ENCODE measurements at regions not wholly inside any gene's neighbourhood (a gene's known extent, or its start where the extent isn't known, plus 50 kb on each side); places are given as distances from the start of the nearest gene placed in this dataset.

DNA sequence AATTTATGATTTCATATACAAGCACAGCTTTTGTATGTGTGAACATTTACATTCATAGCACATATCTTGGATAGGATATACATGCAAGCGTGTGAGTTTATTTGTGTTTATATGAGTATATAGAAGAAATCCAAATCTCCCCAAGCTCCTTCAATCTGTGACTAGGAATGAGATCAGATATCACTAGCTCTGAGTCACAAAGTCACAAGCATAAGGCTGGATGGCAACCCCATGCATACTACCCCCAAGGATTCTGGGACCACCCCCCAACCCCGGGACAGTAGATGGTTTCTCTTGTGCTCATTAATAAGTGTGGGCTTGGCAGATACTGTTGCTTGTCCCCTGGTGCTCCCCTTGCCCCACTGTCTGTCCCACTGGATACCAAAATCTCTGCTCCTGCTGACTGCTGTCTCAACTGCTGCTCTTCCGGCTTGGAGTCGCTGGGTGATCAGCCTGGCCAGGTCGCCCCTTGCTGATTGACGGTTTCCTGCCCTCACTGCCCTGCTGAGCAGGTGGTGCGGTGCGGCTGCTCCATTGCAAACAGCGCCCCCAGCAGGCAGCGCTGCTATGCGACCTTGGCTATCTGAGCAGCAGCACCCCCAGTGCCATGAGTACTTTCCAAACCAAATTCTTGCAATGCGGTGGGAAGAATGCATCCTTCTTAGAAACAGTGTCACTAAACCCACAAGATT, 279.4 kb downstream of the CD83 start:
- TF ChIP-seq RAD21 (IDR thresholded peaks at IDR 0.05; ENCODE audit: low read depth), result no peak
- TF ChIP-seq CBX3 (IDR thresholded peaks at IDR 0.05; ENCODE audit: low read depth), result no peak

Measured in HCT116 (cell line).